Epithelial cell of proximal tubule (primary cell): ENCODE measurements at regions not wholly inside any gene's neighbourhood (a gene's known extent, or its start where the extent isn't known, plus 50 kb on each side); places are given as distances from the start of the nearest gene placed in this dataset.

ENCODE experiments used
- DNase-seq: peaks from one replicate; pipeline ENCODE4 v3.0.0-alpha.2; 2011; ENCODE audit warnings: low read depth
- H3K4me3 ChIP-seq: 2 replicates; pipeline ENCODE4 v1.5.1; 2011; ENCODE audit warnings: low read depth, mild to moderate bottlenecking, low read length
- CTCF ChIP-seq: conservative IDR thresholded peaks from 2 replicates; pipeline ENCODE4 v1.5.1; 2012; ENCODE audit warnings: low read depth, mild to moderate bottlenecking, low read length

GRCh38 chr3:26525013-26525412, 97.6 kb upstream of the LRRC3B start:
- H3K4me3 ChIP-seq = no peak overlapping the region
- no peak for TF ChIP-seq CTCF
- DNase-seq = no peak

- no peak for TF ChIP-seq CTCF
- no peak overlapping the region for H3K4me3 ChIP-seq
- no peak for DNase-seq
Measured at GRCh38 chr3:26535151-26535550, 87.4 kb upstream of the LRRC3B start.

- no peak overlapping the region for H3K4me3 ChIP-seq
- no peak for TF ChIP-seq CTCF
- DNase-seq = no peak
Measured at GRCh38 chr3:26536955-26537354, 85.6 kb upstream of the LRRC3B start.

GRCh38 chr3:26550413-26550812, 72.2 kb upstream of the LRRC3B start:
- DNase-seq = no peak
- no peak for TF ChIP-seq CTCF
- no peak overlapping the region for H3K4me3 ChIP-seq

GRCh38 chr3:26556637-26557036, 65.9 kb upstream of the LRRC3B start:
- TF ChIP-seq CTCF = no peak
- DNase-seq = no peak
- H3K4me3 ChIP-seq = no peak overlapping the region

- H3K4me3 ChIP-seq = no peak overlapping the region
- no peak for DNase-seq
Measured at GRCh38 chr3:26558257-26558656, 64.3 kb upstream of the LRRC3B start.

More at GRCh38 chr3:26558257-26558656, 64.3 kb upstream of the LRRC3B start:
- TF ChIP-seq CTCF = no peak
